Ovary (tissue), 7 donors: ENCODE measurements at regions not wholly inside any gene's neighbourhood (a gene's known extent, or its start where the extent isn't known, plus 50 kb on each side); places are given as distances from the start of the nearest gene placed in this dataset.

Experiments
- DNase-seq, 5 donors: peaks; one replicate each; pipeline ENCODE4 v3.0.0-alpha.2; 2019 to 2020
- H3K27ac ChIP-seq, 2 donors: fragments of 200-600 bp; one replicate each; pipeline versions ENCODE4 v1.5.1 to v1.8.0; 2019 to 2022
- H3K27me3 ChIP-seq: fragments of 200-600 bp; one replicate; pipeline ENCODE4 v1.8.0; 2022
- H3K36me3 ChIP-seq: fragments of 200-600 bp; sonication (generic); one replicate; pipeline ENCODE4 v1.5.1; 2019
- H3K4me1 ChIP-seq: one replicate; pipeline ENCODE4 v1.8.1; 2013; ENCODE audit warnings: mild to moderate bottlenecking, moderate library complexity; ENCODE audit not compliant: insufficient read depth
- H3K4me3 ChIP-seq: fragments of 200-600 bp; sonication (generic); one replicate; pipeline ENCODE4 v1.5.1; 2017
- H3K9me3 ChIP-seq, 2 donors: fragments of 200-600 bp in 1 of 2; sonication (generic) in 1 of 2; one replicate each; pipeline versions ENCODE4 v1.5.1 to v1.8.1; 2013 to 2019; ENCODE audit warnings: mild to moderate bottlenecking in 1 of 2, moderate library complexity in 1 of 2
- EP300 ChIP-seq: sonication (generic); formaldehyde crosslinking; IDR thresholded peaks from one replicate; pipeline ENCODE4 v1.6.1; 2017; ENCODE audit warnings: antibody characterized with exemption
- POLR2A ChIP-seq: fragments of 450-650 bp; IDR thresholded peaks from one replicate; pipeline ENCODE4 v1.6.1; 2017; ENCODE audit warnings: antibody characterized with exemption, mild to moderate bottlenecking, moderate library complexity
- WGBS, 3 donors: extraction: QIAGEN DNeasy Blood & Tissue Kit in 1 of 3; methylation state at CpG; one replicate each; pipeline versions ENCODE4 v1.1.5 to v1.1.7; 2013 to 2017; 5-methylcytosine and 5-hydroxymethylcytosine counted together
- intact Hi-C, 4 donors: fragments of 100-400 bp; cut with DNase I; formaldehyde crosslinking; loops; one replicate each; pipeline versions ENCODE4 v1.11.0 to v1.15.1; 2022 to 2023
- TF ChIP-seq, protein P1 (sequence below), 3 donors: fragments of 450-650 bp in 2 of 3; fragments of 200-600 bp in 1 of 3; IDR thresholded peaks; one replicate each; pipeline versions ENCODE4 v1.5.1 to v1.8.0; 2016 to 2022; ENCODE audit warnings: antibody characterized with exemption in 3 of 3, mild to moderate bottlenecking in 1 of 3
- donor health status: DM: no; HTN: no; CAD: no; lungs with moderate emphysema.
- donor health status: DM: no; HTN: no; CAD: no.
- donor health status: Bipolar disorder and iron deficiency.
- donor health status: DM: no; HTN: no; CAD: no.
- donor health status: DM: yes; HTN: yes; CAD: no.

DNA sequence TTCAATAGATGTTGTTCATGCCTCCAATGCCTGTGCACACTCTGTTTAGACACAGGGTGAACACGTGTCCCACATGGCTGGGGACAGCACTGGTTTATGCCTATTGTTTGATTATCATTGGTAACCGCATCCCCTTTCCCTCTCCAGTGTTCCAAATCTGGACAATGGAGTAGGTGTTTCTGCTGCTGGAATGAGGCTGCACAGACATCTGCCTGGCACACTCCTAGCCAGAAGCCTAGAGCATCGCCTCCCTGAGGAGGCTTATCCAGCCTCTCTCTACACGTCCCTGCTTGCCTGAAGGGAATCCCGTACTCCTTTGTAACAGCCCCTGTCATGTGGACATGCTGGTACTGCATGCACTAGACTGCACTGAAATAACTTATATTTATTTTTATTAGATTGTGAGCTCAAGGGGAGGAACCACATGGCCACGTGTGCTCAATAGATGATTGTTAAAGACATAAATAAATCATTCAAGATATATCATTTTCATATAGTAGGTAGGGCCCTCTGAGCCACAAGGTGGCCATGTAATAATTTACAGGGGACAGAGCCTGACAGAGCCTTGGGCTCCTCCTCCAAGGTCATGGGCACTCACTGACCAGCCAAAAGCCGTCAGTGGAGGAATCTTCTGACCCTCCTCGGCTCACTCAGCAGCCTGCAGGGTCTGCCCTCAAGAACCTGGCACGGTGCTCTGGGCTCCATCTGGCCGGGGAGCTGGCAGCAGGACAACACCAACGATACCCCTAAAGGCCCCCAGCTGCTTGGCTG lies 310.9 kb upstream of the ZNF32 start:
- no peaks in the 10 kb centered on the region for H3K36me3 ChIP-seq
- H3K9me3 ChIP-seq, result no peaks in the 10 kb centered on the region
- peak overlapping the region in 1 of 2 donors; percentile 86 for H3K27ac ChIP-seq
- H3K4me3 ChIP-seq, result no peak overlapping the region
- H3K27me3 ChIP-seq, result no peaks in the 10 kb centered on the region
- no peak for TF ChIP-seq POLR2A
- TF ChIP-seq, protein P1, sequence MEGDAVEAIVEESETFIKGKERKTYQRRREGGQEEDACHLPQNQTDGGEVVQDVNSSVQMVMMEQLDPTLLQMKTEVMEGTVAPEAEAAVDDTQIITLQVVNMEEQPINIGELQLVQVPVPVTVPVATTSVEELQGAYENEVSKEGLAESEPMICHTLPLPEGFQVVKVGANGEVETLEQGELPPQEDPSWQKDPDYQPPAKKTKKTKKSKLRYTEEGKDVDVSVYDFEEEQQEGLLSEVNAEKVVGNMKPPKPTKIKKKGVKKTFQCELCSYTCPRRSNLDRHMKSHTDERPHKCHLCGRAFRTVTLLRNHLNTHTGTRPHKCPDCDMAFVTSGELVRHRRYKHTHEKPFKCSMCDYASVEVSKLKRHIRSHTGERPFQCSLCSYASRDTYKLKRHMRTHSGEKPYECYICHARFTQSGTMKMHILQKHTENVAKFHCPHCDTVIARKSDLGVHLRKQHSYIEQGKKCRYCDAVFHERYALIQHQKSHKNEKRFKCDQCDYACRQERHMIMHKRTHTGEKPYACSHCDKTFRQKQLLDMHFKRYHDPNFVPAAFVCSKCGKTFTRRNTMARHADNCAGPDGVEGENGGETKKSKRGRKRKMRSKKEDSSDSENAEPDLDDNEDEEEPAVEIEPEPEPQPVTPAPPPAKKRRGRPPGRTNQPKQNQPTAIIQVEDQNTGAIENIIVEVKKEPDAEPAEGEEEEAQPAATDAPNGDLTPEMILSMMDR (IDR thresholded peaks at IDR 0.05), result no peak
- no peak for TF ChIP-seq EP300
- DNase-seq, result no peak
- intact Hi-C loops, result no loop called here
- WGBS, 3 donors, result 45 to 70% (median 48%) methylated on average over 11 of the region's 11 CpGs
- H3K4me1 ChIP-seq, result peaks cover 49% of the 10 kb centered on the region

DNA sequence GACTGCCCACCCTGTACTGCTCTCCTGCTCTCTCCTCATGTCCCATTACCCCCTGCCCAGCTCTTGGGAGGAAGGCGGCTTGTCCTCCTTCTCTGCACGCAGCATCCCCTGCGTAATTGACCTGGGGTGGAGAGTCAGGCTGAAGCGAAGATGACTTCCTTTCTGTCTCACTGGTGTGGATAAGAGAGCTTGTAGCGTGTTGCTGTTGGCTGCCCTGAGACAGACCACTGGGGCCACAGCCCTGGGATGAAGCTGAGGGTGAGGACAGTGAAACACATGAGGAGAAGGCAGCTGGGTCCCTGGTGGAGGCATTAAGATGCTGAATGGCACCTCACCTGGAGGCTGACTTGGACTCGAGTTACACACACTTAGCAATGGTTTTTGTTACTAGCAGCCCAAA lies 310.3 kb upstream of the ZNF32 start:
- Histone ChIP-seq H3K4me1 (peaks cover 44% of the 10 kb centered on the region), H3K36me3 (no peaks in the 10 kb centered on the region), H3K27ac (no peak overlapping the region), H3K4me3 (no peak overlapping the region), H3K27me3 (no peaks in the 10 kb centered on the region), H3K9me3 (no peaks in the 10 kb centered on the region)
- TF ChIP-seq POLR2A (no peak), EP300 (no peak)
- TF ChIP-seq, protein P1 (IDR thresholded peaks at IDR 0.05), result no peak
- WGBS, 3 donors, result 86 to 99% (median 94%) methylated on average over 6 of the region's 6 CpGs
- DNase-seq, result no peak
- intact Hi-C loops, result no loop called here

DNA sequence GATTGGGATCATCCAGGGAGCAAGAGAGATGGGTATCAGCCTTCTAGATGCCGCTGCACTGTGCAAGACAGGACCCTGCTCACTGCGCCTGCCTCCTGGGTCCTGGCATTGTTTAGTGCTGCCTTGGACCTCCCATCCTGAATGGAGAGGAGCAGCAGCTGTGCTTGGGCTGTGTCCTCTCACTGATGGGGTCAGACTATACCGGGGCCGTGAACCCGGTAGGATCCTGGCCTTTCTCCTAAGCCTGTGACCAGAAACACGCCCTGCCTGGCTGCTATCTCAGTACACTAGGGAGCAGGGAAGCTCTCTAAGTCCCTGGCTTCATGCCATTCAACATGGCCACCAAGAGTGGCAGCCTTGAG lies 309.4 kb upstream of the ZNF32 start:
- DNase-seq, result no peak
- no peak for TF ChIP-seq POLR2A
- TF ChIP-seq EP300, result no peak
- TF ChIP-seq, protein P1 (IDR thresholded peaks at IDR 0.05), result no peak

DNA sequence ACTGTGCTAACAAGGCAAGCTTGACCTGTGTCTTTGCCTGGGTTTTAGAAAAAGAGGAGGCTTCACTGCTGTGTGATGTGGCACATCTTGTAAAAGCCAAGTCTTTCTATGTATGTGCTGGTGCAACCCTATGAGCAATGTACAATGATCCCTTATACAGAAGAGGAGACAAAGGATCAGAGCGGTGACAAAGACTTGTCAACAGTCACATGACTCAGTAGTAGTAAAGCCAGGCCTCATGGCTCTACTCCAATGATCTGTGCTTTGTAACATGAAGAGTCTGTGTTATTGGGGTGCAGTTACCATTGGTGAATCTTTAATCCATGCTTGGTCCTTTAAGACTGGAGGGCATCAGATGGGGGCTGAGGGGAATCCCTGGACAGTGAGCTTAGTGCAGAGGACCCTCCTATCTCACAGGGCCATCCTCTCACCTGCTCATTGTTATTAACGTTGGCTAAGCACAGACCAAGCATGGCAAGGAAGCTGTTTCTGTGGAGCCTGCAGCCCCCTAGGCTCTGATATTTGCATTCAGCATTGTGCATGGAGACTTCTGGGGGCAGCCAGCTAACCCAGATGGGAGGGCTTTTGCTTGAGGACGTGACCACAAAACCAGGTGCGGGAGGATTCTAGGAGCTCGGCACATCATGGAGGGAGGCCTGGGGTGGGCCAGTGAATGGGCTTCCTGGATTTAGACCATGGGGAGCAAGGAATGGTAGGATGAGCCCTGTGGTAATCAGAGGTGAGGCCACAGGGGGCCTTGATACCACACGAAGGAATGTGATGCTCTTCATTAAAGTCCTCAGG lies 308.8 kb upstream of the ZNF32 start:
- 94 to 99% (median 95%) methylated on average over 6 of the region's 6 CpGs for WGBS, 3 donors
- TF ChIP-seq POLR2A (no peak), EP300 (no peak)
- TF ChIP-seq, protein P1 (IDR thresholded peaks at IDR 0.05), result no peak
- intact Hi-C loops, result no loop called here
- H3K27ac ChIP-seq, result no peak overlapping the region
- peaks cover 35% of the 10 kb centered on the region for H3K4me1 ChIP-seq
- H3K36me3 ChIP-seq, result no peaks in the 10 kb centered on the region
- DNase-seq, result no peak
- no peak overlapping the region for H3K4me3 ChIP-seq
- no peaks in the 10 kb centered on the region for H3K9me3 ChIP-seq
- no peaks in the 10 kb centered on the region for H3K27me3 ChIP-seq

More for the DNA sequence above, 309.4 kb upstream of the ZNF32 start:
- Histone ChIP-seq H3K27ac (no peak overlapping the region), H3K4me1 (peaks cover 37% of the 10 kb centered on the region), H3K27me3 (no peaks in the 10 kb centered on the region), H3K9me3 (no peaks in the 10 kb centered on the region), H3K36me3 (no peaks in the 10 kb centered on the region), H3K4me3 (no peak overlapping the region)
- 78 to 89% (median 89%) methylated on average over 6 of the region's 6 CpGs for WGBS, 3 donors
- intact Hi-C loops, result no loop called here
